Right cardiac atrium (tissue), 5 donors: ENCODE measurements at regions not wholly inside any gene's neighbourhood (a gene's known extent, or its start where the extent isn't known, plus 50 kb on each side); places are given as distances from the start of the nearest gene placed in this dataset.
A peak's percentile ranks its signal among the peaks of the same experiment; 100 is the strongest.

Experiments
- ATAC-seq, 2 donors: fragments of 200-7000 bp; cut with Tn5 transposase; one replicate each; pipeline versions ENCODE4 v1.8.0 to v1.9.1; 2020; ENCODE audit warnings: moderate library complexity in 2 of 2, mild to moderate bottlenecking in 1 of 2
- DNase-seq, 3 donors: peaks; one replicate each; pipeline ENCODE4 v3.0.0-alpha.2; 2020
- H3K27ac ChIP-seq: one replicate; pipeline ENCODE4 v1.5.1; 2013; ENCODE audit warnings: mild to moderate bottlenecking, low read length, control low read depth, moderate library complexity
- H3K27me3 ChIP-seq: one replicate; pipeline ENCODE4 v1.6.1; 2013; ENCODE audit not compliant: control insufficient read depth, insufficient read depth
- H3K4me1 ChIP-seq: one replicate; pipeline ENCODE4 v1.6.1; 2013; ENCODE audit warnings: low read length; ENCODE audit not compliant: control insufficient read depth, insufficient read depth
- H3K4me3 ChIP-seq: one replicate; pipeline ENCODE4 v1.5.1; 2013; ENCODE audit warnings: low read length, control low read depth
- H3K9me3 ChIP-seq: one replicate; pipeline ENCODE4 v1.6.1; 2013; ENCODE audit warnings: low read length; ENCODE audit not compliant: control insufficient read depth
- WGBS: extraction: QIAGEN DNeasy Blood & Tissue Kit; methylation state at CpG from one replicate; pipeline ENCODE4 v1.1.7; 2013; 5-methylcytosine and 5-hydroxymethylcytosine counted together
- intact Hi-C, 4 donors: fragments of 100-400 bp; cut with DNase I; formaldehyde crosslinking; loops; one replicate each; pipeline versions ENCODE4 v1.11.0 to v1.14.0; 2022 to 2023
- donor health status: healthy with polysubstance abuse.
- donor health status: DM: no; HTN: yes; CAD: no.
- donor health status: DM: no; HTN: no; CAD: no.
- donor health status: DM: no; HTN: yes; CAD: no; lungs with severe emphysema.
- donor health status: DM: yes; HTN: yes; CAD: no.

DNA sequence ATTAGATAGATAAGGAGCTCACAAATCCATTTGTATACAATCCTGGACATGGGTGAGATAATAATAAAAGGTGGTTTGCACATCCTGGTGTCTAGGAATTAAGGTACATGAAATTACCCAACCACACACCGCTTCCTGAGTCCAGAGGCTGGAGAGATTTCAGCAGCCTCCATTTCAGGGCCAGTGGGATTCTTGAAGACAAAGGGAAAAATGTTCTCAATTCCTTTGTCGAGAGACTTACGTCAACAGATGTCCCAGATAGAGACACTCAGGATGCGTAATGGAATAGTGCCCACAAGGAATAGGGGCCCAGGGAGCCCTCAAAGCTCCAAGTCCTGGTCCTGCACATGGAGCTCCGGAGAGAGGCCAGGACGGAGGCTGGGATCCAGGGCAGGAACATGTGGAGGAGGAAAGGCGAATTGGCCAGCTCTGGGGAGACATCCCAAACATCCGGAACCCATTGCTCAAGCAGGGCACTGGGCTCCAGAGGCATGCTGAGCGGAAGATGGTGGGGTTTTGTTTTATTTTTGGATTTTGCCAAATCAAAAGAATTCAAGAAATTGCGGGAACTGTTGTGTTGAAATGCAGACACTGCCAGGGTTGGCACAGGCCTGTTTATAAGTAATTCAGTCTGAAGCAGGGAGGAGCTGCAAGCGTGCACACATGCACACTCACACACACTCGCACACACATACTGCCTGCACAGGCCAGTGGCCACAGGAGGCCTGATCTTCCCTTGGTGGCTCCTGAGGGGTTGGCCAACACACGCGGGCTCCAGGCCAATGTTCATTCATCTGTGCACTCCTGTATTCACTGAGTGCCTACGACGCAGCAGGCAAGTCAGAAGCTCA lies 97.2 kb downstream of the NOG start:
- H3K9me3 ChIP-seq = no peaks in the 10 kb centered on the region
- intact Hi-C loops = no loop called here
- WGBS = 89% methylated on average over 16 of the region's 16 CpGs
- H3K27me3 ChIP-seq = no peaks in the 10 kb centered on the region
- no peak overlapping the region for H3K4me3 ChIP-seq
- H3K4me1 ChIP-seq = no peaks in the 10 kb centered on the region
- no peak overlapping the region for H3K27ac ChIP-seq
- ATAC-seq = no peak
- DNase-seq = no peak

DNA sequence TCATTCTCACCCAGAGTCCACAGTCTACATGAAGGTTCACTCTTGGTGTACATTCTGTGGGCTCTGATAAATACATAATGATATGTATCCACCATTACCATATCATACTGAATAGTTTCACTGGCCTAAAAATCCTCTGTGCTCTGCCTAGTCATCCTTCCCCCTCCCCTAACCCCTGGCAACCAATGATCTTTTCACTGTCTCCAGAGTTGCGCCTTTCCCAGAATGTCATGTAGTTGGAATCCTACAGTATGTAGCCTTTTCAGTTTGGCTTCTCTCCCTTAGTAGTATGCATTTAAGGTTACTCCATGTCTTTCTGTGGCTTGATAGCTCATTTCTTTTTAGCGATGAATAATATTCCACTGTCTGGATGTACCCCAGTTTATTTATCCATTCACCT lies 101.3 kb downstream of the NOG start:
- Histone ChIP-seq H3K27me3 (no peaks in the 10 kb centered on the region), H3K4me1 (no peaks in the 10 kb centered on the region), H3K27ac (no peak overlapping the region), H3K4me3 (no peak overlapping the region), H3K9me3 (no peaks in the 10 kb centered on the region)
- DNase-seq (no peak), ATAC-seq (no peak)
- 77% methylated on average over 2 of the region's 2 CpGs for WGBS
- intact Hi-C loops = no loop called here

DNA sequence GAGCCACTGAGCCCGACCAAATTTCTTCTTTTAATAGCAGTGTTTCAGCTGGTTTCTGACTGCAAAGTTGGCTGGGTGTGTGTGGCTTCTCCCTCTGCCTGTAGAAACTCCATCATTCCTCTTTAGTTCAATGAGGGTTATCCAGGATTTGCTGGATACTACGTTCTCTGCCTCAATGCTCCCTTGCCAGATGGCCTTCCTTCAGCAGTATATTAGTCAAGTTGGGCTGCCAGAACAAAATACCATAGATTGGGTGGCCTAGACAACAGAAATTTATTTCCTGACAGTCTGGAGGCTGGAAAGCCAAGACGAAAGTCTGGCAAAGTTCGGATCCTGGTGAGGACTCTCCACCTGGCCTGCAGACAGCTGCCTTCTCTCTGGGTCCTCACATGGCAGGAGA lies 103.7 kb downstream of the NOG start:
- 55% methylated on average over 4 of the region's 4 CpGs for WGBS
- H3K4me1 ChIP-seq = no peaks in the 10 kb centered on the region
- H3K4me3 ChIP-seq = no peak overlapping the region
- DNase-seq = no peak
- intact Hi-C loops = no loop called here
- H3K27ac ChIP-seq = no peak overlapping the region
- no peaks in the 10 kb centered on the region for H3K9me3 ChIP-seq
- no peaks in the 10 kb centered on the region for H3K27me3 ChIP-seq
- peak; percentile 27 to 71 for ATAC-seq

DNA sequence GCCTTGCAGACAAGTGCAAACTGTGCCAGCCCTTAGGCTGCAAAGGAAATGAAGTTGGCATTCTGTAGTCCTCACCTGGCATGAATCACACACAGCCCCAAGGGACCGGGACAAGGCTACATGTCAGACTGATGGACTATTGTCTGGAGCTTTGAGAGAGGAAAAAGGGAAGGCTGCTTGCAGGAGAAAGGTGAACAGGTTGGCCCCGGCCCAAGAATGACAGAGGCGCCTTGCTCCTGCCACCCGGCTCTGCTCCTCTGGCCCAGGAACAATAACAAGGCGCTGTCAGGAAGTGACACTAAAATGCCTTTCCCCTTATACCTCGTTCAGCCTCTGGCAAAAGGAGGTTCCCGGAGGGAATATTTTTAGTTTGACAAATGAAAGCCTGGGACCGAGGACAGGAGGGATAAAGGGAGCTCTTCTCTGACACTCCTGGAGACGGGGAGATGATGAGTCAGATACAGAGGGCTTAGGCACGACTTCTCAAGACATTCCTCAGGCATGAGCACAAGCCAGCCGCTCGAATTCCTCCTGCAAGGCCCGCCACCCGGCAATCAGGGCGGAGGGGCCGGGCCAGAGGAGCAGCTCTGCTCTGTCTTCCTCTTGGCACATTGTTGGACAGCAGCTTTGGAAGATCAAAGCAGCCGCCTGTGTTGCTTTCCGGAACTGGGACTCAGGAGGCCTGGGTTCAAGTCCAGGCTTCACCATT lies 105.8 kb downstream of the NOG start:
- intact Hi-C loops = no loop called here
- DNase-seq = peak; percentile 32 to 76 (median 62)

DNA sequence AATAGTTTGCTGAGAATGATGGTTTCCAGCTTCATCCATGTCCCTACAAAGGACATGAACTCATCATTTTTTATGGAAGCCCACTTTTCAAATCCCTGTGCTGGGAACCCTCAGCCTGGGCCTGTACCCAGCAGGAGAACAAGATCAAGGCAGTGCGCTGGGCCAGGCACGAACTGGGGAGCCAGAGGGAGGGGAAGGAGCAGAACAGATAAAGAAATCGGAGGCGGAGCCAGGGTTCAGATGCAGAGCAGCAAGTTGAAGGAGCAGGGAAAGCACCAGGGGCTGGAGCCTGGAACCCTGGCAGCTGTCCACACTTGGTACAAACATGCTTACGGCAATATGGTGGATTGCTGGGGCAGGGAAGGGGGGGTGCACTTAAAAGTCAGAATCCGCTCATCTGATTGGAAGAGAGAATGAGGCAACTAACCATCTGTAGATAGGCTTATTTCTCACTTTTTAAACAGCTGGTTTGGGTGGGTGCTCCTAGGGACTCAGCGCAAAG lies 107.5 kb downstream of the NOG start:
- no peak overlapping the region for H3K27ac ChIP-seq
- intact Hi-C loops = no loop called here
- H3K4me1 ChIP-seq = no peaks in the 10 kb centered on the region
- peak in 1 of 3 donors; percentile 50 for DNase-seq
- 69% methylated on average over 7 of the region's 7 CpGs for WGBS
- H3K4me3 ChIP-seq = no peak overlapping the region
- no peak for ATAC-seq
- no peaks in the 10 kb centered on the region for H3K9me3 ChIP-seq
- no peaks in the 10 kb centered on the region for H3K27me3 ChIP-seq

More for the DNA sequence above, 105.8 kb downstream of the NOG start:
- 13% methylated on average over 18 of the region's 18 CpGs for WGBS
- Histone ChIP-seq H3K27ac (no peak overlapping the region), H3K9me3 (no peaks in the 10 kb centered on the region), H3K27me3 (no peaks in the 10 kb centered on the region), H3K4me1 (no peaks in the 10 kb centered on the region), H3K4me3 (no peak overlapping the region)
- peak; percentile 52 to 86 for ATAC-seq

DNA sequence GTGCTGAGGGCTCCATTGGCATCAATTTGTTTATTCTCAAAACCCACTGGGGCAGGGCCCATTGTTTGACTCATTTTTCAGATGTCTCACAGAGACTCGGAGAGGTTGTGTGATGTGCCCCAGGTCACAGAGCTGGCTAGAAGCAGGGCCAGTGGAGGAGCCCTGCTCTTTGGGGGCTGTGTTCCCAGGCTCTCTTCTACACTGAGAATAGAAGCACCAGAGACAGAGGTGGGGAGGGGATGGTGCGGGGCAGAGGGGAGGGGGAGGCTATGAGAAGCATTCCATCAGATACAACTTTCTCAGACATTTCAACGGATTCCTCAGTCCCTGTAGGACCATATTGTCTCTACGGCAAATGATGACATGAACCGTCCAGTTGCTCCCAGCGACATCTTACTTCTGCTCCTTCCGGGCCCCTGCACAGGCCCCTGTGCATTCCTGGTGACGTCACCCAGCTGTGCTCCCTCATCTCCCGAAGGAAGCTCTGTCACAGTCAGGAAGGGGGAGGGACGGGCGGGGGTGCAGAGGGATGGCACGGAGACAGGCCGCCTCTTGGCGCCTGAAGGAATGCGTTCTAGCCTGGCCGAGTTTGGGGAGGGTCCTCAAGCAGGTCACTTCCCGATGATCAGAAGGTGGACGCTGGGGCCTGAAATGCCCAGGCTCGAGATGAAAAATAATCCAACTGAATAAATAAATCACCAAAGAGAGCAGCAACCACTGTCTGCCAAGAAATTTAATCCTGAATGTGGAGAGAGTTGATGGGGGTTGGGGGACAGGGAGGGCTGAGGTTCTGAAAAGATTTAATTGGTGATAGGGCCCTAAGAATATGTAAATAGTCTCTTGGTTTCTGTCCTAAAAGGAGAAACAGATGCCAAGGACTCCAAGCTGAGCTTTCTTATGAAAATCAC lies 114.1 kb downstream of the NOG start:
- Histone ChIP-seq H3K27ac (no peak overlapping the region), H3K4me1 (no peaks in the 10 kb centered on the region), H3K4me3 (no peak overlapping the region), H3K9me3 (no peaks in the 10 kb centered on the region), H3K27me3 (peaks cover 2% of the 10 kb centered on the region)
- intact Hi-C loops = no loop called here
- WGBS = 21% methylated on average over 19 of the region's 19 CpGs
- ATAC-seq (no peak), DNase-seq (no peak)

DNA sequence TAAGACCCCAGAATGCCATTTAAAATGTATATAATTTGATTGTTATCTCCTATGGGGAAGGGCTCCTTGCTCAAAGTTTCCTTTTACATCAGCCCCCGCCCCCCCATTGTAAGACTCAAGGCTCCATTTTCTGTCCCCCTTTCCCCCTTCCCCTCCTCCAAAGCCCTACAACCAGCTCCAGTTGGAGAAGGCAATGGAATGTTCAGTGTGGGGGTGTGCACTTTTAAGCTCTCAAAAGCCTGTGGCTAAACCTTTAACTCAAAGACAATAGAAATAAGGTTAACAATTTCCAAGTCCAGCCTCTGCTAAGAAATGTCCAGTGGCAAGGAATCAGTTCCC lies 114.7 kb downstream of the NOG start:
- ATAC-seq (no peak), DNase-seq (no peak)
- no peaks in the 10 kb centered on the region for H3K9me3 ChIP-seq
- 79% methylated on average over 1 of the region's 1 CpG for WGBS
- H3K27ac ChIP-seq = no peak overlapping the region
- H3K4me3 ChIP-seq = no peak overlapping the region
- intact Hi-C loops = no loop called here
- H3K4me1 ChIP-seq = no peaks in the 10 kb centered on the region
- H3K27me3 ChIP-seq = peaks cover 2% of the 10 kb centered on the region

DNA sequence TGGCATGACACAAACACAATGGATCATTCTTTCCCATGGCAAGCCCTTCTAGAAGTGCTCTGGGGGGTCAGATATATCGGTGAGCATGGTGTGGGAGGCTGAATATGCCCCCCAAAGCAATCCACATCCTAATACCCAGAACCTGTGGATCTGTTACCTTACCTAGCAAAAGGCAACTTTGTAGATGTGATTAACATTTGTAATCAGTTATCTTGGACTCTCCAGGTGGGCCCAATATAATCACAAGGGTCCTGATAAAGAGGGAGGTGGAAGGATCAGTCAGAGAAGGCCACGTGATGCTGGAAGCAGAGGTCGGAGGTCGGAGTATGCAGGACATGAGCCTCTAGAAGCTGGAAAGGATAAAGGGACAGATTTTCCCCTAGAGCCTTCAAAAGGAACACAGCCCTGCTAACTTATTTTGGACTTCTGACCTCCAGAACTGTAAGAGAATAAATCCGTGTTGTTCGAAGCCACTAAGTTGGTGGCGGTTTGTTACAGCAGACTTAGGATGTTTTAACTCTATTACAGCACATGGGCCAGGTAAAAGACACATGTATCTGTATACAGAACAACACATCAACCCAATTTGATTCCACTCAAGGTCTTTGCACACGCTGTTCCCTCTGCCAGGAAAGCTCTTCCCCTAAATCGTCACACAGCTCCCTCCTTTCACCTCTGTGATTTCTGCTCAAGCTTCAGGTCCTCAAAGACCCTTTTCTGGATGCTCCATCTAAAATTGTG lies 115.3 kb downstream of the NOG start:
- 89% methylated on average over 9 of the region's 9 CpGs for WGBS
- no peak for ATAC-seq
- Histone ChIP-seq H3K27ac (no peak overlapping the region), H3K4me1 (no peaks in the 10 kb centered on the region), H3K27me3 (peaks cover 2% of the 10 kb centered on the region), H3K9me3 (no peaks in the 10 kb centered on the region), H3K4me3 (no peak overlapping the region)
- intact Hi-C loops = no loop called here
- DNase-seq = no peak

DNA sequence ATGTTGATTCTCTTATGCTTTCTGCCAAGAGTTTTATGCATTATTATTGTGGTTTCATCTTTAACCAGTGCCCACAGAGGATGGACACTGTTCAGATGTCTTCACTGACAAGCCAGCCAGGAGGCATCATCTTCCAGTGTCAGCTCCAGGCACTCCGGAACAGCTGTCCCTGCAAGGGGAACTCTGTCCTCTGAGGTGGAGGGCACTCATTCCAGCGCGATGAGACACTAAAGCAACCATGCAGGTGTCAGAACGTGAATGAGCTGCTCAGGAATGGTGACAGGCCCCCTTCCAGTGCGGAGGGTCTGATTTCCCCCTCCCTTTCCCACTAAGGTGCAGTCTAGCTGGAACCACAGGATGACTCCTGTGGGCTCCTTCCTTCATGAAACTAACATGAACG lies 117.5 kb downstream of the NOG start:
- no peak for DNase-seq
- Histone ChIP-seq H3K4me3 (no peak overlapping the region), H3K27ac (no peak overlapping the region), H3K4me1 (no peaks in the 10 kb centered on the region), H3K9me3 (no peaks in the 10 kb centered on the region), H3K27me3 (peaks cover 2% of the 10 kb centered on the region)
- ATAC-seq = no peak
- WGBS = 76% methylated on average over 6 of the region's 6 CpGs
- intact Hi-C loops = loop anchor here in 3 of 4 donors (10.0 kb wide), 2 partner anchors 196 to 206 kb away; no protein-coding TSS in a partner anchor

DNA sequence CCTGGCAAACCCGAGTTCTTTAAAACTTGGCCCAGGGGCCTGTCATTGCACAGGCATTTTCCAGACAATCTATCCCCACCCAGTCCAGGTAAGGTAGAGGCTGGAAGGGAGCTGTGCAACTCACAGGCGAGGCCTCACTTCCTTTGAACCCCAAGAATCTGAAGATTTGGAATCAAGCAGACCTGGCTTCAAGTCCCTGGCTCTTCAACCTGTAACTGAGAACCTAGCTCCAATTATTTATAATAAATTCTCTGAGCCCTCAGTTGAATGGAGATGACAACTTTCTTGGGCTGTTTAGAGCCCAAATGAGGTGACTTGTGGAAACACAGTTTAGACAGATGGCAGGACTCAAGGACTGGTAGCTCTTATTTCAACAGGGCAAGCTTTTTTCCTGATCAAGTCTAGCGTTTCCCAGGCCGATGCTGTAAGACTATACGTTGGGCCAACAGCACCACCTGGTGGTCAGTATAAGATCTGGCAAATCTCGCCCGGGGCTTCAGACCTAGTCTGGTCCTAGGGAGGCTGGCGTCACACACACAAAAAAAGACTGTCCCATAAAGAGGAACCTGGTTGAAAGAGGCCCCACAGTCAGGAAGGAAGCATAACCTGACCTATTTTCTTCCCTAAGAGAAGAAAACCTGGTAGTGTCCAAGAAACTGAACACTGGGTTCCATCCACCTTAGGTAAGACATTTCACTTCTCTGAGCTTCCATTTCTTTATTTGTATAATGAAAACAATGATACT lies 117.9 kb downstream of the C17orf67 start:
- H3K4me1 ChIP-seq = no peaks in the 10 kb centered on the region
- no peaks in the 10 kb centered on the region for H3K27me3 ChIP-seq
- 18% methylated on average over 8 of the region's 8 CpGs for WGBS
- ATAC-seq (peak; percentile 86 to 94), DNase-seq (peak; percentile 76 to 87 (median 84))
- no peak overlapping the region for H3K27ac ChIP-seq
- intact Hi-C loops = loop anchor here (2.0 to 10.0 kb wide), 4 partner anchors 123 to 211 kb away; partner anchors contain the start of gene NOG (in 4 of the 4)
- no peak overlapping the region for H3K4me3 ChIP-seq
- no peaks in the 10 kb centered on the region for H3K9me3 ChIP-seq
